HuH-7.5 (cell line): ENCODE measurements at regions not wholly inside any gene's neighbourhood (a gene's known extent, or its start where the extent isn't known, plus 50 kb on each side); places are given as distances from the start of the nearest gene placed in this dataset.
"Not testable (repeated sequence)": the region's sequence is repeated elsewhere in the genome, so short reads cannot be mapped to it uniquely, and the experiment has no call there.

Experiments used
- DNase-seq: peaks from one replicate; pipeline ENCODE4 v3.0.0; 2011; ENCODE audit warnings: low spot score

DNA sequence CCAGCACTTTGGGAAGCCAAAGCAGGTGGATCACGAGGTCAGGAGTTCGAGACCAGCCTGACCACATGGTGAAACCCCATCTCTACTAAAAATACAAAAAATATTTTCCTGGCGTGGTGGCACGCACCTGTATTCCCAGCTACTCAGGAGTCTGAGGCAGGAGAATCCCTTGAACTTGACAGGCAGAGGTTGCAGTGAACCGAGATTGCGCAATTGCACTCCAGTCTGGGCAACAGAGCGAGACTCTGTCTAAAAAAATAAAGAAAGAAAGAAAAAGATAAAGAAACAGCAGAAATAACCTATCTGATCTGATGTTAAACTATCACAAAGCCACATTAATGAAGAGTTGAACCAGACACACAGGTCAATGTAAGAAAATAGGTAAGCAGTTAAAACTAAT, 696.2 kb upstream of the SALL3 start:
- not testable (repeated sequence) for DNase-seq

DNA sequence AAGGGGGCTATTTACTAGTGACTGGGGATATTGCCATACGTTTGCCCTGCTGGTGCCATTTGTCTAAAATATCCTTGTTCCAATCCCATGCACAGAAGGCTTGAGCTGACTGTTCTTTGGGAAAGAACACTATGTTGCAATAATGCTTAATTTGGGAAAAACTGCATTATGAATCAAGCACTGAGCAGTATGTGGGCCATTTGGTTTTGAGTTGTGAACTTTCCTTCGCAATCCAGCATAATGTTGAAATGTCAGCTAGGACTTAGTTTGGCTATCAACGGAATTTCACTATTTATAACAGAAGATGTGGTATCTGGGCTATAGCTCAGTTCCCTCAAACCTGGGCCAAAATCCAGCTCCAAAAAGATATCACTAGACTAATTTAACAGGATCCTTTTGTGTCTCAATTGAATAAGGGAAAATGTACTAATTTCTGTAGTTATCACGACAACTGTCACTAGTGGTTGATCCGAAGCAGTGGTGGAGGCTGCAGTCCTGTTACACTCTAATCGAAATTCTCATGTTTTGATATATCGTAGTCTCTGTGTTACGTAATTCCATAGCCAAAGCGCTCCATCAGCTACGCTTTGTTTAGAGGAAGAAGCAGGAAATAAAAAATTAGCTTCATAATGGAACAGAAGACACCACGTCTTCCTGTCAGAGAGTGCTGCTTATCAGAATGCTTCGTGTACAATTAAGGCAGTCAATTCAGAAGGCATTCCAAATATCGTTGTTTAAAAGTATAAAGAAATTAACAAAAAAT, 686.8 kb upstream of the SALL3 start:
- no peak for DNase-seq

DNA sequence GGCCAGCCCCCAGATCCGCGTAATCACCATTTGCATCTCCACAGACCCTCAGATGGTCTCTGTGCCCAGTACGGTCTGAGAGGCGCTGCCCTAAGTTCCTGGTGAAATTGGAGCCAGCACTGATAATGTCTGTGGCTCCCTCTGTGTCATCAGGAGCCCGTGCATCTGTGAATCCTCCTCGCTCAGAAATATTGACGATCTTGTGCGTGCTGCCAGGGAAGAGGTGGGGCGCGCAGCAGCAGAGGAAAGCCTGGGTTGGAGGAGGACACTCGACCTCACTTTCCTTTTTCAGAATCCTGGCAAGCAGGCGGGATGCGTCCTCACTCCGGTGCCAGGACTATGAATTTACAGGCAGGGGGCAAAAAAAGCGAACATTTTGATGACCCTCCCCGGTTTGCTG, 686.1 kb upstream of the SALL3 start:
- no peak for DNase-seq

DNA sequence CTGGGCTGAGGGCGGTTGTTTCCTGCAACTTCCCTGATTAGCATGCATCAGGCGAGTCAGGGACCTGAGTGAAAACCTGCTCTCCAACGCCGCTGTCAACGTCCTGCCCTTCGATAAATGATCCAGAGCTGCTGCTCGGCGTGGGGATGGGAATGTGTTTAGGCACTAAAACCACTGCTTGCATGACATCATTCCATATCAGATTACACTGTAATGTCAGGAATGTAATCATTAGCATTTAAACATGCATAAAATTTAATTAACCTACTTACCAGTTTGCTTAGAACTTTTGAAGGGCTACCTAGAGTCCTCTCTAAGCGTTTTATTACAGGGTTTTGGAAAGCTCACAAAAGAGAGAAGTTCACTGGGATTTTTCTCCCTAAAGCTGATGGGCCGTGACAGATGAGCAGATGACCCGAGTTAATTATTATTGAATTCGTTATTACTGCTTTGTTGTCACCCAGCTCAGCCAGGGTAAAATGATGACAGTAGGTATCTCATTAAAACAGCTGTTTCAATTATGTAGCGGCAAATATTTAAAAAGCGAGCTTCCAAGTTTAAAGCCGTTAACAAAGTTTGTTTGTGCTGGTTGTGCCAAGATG, 685.6 kb upstream of the SALL3 start:
- DNase-seq: no peak

DNA sequence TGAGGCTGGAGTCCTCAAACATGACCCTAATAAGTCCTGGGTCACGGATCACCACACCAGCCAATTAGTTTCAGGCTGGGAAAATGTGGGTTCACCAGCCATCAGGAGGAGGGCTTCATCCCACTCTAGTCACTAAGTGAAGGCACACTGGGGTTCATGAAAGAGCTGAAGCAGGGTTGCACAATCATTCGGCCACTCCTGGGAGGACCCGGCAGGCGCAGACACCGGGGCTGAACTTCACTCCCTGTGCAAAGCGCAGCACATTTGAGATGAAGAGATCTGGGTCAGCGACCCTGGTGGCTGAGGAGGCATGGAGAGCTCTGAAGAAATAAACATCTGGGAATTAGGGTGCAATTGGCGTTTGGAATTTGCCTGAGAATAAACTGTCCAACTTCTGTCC, 684.4 kb upstream of the SALL3 start:
- no peak for DNase-seq

DNA sequence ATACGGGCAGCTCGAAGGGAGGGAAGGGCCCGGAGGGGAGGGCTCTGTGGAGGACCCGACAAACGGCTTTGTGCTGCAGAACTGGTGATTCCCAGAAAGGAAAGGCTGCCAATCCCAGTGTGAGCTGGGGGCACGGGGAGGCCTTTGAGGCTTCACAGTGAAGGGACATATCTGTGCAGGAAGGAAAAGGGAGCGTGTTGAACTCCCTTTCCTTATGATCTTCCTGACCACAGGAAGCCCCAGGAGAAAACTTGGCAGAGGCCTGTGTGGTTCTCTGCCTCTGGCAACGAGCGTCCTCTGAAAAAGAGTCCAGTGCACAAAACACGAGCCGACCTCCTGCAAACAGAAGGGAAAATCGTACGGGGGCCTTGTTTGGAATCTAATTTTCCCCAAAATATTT, 683.5 kb upstream of the SALL3 start:
- DNase-seq: no peak

DNA sequence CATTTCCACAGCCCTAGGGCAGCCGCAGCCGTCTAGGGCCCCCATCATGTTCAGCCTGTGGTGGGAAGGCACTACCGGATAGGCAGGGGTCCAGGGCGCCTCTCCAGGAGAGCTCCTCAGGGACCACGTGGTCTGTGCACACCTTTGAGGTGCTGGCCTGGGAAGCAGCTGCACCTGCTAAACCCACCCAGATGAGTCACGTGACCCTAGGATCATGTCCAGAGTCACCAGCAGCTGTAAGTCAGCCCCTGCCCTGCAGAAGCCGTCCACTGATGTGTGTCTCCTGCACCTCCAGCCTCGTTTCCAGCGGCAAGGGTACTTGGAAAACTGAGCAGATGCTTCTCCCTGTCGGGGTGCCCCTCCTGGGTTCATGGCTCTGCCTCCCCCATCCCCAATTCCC, 682.6 kb upstream of the SALL3 start:
- no peak for DNase-seq

DNA sequence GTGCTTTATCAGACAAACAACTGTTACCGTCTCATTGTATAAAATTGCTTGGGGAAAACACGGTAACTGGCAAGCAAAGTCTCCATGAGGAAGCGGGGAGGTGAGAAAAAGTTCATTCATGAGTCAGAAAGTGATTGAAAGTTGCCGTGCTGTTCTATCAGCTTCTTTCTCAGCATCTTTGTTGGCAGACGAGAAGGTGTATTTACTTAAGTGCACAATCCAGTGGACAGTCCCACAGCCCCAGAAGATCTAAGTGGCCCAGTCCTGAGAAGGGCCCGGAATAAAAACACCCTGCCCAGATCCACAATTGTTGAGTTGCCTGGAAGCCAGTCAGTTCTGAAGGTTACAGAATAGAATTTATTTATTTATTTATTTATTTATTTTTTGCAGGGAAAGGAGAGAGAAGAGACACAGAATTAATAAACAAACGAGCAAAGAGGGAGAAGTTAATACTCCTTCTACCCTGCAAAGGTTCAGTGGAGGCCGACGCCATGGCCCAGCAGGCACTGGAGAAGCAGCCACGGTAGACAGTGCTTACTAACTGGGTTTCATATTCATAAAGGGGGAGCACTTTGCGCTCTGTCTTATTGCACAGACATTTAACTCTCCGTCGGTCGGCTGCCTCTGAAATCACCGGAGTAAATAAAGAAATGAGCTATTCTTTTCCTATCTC, 676.0 kb upstream of the SALL3 start:
- no peak for DNase-seq

DNA sequence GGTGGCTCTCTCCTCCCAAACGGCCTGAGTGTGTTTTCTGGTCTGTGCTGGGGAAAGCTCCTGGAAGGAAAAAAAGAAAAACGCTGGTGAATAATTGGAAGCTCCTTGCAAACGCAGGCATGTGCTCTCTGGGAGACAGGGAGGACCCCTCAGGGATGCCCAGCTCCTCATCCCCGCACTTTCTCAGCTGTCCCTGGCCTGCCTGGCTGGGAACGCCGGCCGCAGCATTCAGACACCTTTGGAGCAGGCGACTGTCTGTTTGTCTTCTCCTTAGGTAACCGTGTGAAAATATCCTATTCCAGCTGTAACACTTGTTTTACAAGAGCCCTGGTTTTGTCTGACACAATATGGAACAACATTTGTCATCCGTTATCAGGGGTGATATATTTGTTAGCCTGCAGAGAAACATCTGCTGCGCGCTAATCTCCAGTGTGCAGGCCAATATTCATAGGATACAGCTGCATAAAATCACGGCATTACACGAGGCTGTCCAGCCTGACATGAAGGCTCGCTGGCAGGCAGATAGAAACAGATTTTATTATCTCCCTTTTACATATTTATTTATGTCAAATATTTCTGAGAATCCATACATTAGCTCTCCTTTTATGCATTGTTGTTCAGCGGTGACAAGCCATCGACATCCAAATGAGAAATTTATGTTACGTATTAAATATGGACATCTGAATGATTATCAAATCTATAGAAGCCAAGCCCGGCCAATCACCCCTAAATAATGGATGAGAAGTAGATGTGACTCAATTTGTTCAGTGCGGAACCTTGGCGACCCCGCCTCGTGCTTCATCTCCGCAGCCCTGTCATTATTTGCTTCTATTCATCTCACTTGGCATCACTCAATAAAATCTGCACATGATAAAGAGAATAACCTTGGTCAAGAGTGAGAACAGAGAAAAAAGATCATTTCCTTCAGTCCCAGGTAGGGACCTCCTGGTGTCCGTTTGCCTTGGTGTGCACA, 675.1 kb upstream of the SALL3 start:
- no peak for DNase-seq

DNA sequence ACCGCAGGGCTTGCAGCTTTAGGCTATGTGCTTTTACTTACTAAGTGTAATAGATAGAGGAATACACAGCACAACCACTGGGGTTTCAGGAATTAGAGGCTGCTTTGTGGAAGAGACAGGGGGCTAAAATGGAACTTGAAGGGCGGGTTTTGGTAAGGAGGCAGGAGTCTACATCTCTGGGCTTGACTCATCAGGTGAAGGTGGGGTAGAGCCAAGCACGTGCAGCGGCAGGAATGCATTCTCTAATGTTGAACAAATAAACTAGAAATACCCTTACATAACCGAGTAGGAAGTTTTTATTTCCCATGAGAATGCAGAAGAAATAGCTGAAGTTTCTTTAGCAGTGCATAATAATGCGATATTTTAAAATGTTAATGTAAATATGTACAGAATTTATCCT, 673.8 kb upstream of the SALL3 start:
- no peak for DNase-seq

DNA sequence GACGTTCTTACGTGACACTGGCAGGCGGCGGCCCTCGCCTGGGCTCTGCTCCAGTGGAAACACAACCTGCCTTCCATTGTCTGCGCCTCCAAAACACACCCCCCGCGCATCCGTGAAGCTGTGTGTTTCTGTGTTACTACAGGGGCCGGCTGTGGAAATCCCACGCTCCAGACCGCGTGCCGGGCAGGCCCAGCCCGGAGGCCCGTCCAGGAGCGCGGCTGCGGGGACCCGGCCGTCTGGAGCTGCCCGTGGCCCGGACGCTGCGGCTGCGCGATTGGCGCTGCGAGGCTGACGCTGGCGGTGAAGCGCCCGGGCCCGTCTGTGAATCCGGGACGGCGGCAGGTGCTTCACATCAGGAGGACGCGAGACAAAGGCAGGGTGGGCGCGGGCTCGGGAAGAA, 670.3 kb upstream of the SALL3 start:
- no peak for DNase-seq

DNA sequence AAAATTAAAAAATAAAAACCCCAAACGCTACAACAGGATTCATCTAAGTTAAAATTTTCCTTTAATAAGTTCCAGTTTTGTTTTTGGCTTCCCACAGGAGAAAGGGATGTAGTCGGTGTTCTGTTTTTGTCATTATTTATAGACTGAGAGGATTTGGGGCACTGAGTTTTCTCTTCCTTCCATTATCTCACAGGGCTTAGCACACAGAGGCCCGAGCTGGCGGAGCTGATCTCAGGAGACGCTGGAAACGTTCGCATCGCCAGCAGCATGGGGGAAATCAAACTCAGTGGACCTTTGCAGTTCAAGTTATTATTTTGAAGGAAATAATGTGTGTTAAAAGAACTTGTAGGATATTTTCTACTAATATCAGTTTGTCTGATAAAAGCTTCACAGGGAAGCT, 669.7 kb upstream of the SALL3 start:
- DNase-seq: no peak

DNA sequence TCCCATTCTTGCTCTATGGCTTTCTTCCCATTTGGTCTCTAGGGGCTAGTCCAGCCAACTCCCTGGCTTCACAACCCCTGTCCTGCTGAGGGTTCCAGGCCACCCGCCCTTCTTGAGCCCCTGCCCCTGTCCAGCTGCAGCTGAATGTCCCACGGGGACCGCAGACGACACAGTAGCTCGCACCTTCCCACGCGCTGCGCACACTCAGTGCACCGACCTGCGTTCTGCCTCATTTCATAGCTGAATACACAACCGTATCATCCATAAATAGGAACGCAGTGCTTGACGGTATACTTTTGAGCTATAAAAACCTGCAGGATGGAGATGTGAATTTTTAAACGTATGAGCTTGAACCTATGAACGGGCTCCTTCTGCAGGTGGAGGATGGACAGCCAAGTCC, 660.4 kb upstream of the SALL3 start:
- DNase-seq: no peak

DNA sequence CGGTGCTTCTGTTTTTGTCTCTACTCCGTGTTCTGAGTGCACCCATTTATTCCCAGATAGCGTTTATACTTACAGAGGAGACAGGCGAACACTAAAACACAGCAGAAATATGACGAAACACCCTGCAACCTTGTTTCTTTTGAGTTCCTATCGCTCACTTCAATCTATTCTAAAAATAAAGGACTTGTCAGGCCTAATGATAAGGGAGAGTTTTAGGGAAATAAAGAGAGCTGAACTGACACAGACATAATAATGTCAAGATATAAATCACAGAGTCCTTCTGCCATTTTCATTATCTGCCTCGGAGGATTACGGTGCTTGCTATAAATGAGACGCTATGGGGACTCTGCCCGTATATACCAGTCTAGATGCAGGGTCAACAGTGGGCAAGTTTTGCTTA, 659.7 kb upstream of the SALL3 start:
- no peak for DNase-seq

DNA sequence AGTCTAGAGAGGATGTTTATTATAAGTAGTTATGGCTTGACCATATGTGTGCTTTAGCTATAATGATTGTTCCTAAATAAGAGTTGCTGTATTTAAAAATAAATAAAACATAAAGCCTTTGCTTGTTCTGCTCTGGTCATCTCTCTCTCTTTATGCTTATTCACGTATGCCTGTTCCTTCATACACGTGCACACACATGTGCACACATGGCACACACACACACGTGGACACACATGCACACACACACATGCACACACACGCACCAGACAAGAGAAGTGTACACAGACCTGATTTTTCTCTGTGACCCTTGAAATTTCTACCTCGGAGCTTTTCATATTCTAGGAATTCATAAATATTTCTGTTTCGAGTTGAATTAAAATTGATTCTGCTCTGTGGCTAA, 658.2 kb upstream of the SALL3 start:
- DNase-seq: no peak

DNA sequence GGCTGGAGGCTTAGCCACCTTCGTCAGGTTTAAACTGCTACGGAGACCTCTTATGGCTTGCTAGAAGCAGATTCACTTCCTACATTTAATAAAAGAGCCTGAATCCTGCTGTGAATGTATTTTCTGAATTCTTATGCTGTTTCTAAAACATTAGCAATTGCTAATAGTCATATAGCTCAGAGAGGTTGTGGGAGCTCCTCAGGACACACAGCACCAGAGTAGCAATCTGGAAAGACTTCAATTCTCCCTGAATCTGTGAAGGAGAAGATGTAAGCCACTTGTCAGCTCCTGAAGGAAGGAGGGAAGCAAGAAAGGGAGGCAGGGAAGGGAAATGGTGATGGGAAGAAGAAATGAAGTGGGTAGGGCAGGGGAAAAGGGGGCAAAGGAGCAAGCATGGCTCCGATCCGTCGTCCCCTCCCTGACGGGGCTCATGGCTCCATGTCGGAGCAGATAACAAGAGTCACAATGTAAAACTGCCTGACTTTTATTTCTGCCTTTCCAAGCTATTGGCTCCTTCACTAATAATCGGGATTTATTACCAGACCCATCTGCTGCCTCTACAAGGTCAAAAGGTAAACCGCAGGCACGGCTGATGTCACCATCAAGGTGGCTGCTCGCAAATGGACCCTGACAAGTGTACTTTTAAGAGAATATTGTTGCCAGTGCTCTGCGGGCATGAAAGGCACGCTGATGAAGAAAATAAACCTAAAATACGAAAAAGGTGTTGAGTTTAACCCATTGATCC, 656.0 kb upstream of the SALL3 start:
- DNase-seq: no peak

DNA sequence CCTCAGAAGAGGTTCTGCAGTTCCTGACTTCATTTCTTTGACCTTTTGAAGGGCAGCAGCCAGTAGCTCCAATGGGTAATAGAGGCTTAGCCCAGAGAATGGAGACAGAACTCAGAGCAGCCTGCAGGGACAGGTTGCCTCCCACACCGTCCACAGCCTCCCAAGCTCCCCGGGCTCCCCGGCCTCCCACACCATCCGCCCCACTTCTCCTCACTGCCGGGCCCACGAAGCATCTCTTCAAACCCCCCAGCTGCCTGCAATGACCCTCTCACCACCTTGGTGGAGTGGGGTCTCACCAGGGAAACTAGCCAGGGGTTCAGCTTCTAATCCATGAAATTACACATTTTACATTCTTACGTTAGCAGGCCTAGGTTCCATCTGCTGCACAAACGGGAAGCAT, 652.0 kb upstream of the SALL3 start:
- DNase-seq: no peak

DNA sequence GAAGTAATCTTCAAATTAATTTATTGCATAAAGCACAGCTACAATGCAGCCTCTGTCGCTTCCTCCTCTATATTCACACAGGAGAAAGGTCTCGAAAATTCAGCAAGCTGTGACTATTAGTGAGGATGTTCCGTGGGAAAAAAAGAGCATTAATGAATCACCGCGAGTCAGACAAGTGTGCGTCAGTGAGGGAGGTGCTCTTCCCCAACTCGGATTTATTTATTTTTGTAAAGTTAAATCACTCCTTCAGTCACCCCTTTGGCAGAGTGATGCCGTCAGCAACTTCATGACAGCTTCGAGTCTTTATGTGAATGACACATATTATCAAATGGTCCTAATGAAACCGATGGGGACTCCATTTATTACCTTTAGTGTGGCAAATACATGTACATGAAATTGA, 648.9 kb upstream of the SALL3 start:
- no peak for DNase-seq

DNA sequence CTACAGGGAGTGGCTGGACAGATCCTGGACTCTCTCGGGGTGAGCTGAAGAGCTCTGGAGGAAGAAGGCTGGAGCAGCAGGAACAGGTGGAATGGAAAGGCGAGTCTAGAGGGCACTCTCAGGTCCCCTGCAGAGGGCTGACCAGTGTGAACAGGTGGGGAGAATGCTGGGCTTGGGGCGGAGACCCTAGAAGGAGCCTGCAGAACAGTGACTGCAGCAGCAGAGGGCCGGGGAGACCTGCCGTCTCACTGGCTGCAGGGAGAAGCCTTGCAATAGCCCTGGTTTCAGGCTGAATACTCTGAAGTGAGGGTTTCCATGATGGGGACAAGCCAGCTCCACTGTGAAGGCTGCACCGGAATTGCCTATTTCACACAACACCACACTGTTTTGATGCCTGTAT, 626.7 kb upstream of the SALL3 start:
- DNase-seq: no peak

DNA sequence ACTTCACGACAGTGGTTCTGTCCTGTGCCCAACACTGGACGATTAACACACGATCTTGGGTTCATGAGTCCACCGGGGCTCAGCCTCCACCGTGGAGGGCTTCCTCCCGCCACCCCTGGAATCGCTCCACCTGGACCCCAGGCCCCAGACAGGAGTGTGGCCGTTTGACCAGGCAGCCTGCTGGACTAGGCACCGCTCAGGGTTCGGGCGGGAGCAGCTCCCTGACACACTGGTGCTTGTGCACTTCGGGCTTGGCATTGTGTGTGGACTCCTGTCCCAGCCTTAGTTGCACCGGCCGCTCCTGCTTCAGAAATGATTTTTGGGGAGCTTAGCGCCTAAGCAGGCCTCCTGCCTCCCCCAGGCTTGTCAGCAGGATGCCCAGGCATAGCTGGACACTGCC, 617.4 kb upstream of the SALL3 start:
- no peak for DNase-seq

DNA sequence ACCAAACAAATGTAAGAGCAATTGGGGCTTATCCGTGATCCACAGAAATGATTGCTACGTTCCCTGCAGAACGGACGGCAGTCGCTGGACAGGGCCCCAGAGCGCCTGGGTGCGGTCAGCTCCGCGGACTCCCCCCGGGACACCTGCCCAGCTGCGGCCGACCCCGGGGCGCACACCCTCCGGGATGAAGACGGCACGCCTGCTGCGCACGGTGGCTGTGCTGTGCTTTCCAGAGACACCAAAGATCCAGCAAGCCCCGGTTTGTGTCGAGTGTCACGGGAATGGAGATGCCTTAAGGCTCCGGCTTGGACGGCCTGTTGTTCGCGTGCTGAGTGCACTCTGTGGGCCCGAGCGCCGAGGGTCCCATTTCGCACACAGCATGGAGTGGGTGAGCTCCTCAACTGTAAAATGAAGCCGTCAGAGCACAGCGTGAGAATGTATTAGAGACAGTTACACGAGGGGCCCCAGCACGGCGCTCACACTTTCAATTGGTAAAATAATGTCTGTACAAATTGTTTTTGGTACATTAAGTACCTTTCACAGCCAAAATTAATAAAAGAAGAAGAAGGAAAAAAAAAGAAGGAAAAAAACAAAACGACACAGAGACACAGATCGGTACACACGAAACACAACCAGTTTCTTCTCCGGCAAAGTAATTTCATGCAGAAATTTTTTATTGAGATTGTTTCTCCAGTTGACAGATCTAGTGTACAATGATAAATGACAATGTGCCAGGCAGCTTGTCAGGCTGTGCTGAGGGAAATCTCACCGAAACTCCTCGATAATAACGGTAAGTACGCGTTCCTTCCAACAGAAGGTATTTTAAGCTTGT, 615.8 kb upstream of the SALL3 start:
- DNase-seq: no peak
